ENCODE measurements at regions not wholly inside any gene's neighbourhood (a gene's known extent, or its start where the extent isn't known, plus 50 kb on each side); places are given as distances from the start of the nearest gene placed in this dataset.

DNA sequence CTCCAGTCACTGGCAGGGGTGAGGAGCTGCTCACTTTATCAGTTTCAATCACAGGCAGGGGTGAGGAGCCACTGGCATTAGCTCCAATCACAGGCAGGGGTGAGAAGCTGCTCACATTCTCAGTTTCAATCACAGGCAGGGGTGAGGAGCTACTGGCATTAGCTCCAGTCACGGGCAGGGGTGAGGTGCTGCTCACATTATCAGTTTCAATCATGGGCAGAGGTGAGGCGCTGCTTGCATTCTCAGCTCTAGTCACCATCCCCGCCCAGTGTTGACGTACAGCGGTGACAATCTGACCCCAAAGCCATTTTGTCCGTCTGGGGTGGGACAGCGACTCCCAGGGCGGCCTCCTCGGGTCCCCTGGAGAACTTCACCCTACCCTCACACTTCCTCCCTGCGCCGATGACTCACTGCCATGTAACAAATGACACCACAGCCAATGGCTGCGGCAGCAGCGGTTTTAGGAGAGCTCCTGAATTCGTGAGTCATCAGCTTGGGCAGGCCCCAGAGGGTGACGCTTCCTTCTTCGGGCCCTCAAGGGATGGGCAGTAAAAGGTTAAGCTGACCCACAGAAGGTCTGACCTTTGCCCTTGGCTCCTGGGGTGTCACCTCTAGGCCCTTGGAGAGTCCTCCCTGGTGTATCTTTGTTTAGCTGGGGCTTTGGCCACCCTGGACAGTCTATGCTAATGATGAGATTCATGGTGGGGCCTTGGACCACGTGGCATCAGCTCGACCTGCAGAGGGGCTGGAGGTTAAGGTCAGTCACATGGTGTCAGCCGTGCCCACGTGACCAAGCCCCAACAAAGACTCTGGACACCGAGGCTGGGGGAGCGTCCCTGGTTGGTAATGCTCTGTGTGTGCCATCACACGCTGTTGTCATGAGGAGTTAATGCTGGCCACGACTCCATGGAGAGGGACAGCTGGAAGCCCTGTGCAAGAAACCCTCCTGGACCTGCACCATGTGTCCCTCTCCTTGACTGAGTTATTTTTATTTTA, 171.7 kb downstream of the C16orf95 start:
- H3K9ac ChIP-seq (ENCODE audit: insufficient read depth, low read length) = no peak overlapping the region
- no peaks in the 10 kb centered on the region for H3K36me3 ChIP-seq (ENCODE audit: control insufficient read depth, insufficient read depth, low read length)
- no peaks in the 10 kb centered on the region for H3K27me3 ChIP-seq (ENCODE audit: control insufficient read depth, insufficient read depth, low read length)
- no peak overlapping the region for H2AFZ ChIP-seq (ENCODE audit: low read length)
- H4K20me1 ChIP-seq (ENCODE audit: control insufficient read depth, extremely low read depth, insufficient read depth, low read length) = no peaks in the 10 kb centered on the region
- H3K4me3 ChIP-seq (replicated peaks in 1 of 4; ENCODE audit: control extremely low read depth in 1 of 4, insufficient read depth in 1 of 4, low read depth in 3 of 4, low read length in 4 of 4) = no peak overlapping the region
- H3K79me2 ChIP-seq (ENCODE audit: control insufficient read depth, insufficient read depth, low read length) = no peaks in the 10 kb centered on the region
- TF ChIP-seq EZH2 (IDR thresholded peaks at IDR 0.05; ENCODE audit: low read length, missing control alignments) = no peak
- TF ChIP-seq, protein P1, sequence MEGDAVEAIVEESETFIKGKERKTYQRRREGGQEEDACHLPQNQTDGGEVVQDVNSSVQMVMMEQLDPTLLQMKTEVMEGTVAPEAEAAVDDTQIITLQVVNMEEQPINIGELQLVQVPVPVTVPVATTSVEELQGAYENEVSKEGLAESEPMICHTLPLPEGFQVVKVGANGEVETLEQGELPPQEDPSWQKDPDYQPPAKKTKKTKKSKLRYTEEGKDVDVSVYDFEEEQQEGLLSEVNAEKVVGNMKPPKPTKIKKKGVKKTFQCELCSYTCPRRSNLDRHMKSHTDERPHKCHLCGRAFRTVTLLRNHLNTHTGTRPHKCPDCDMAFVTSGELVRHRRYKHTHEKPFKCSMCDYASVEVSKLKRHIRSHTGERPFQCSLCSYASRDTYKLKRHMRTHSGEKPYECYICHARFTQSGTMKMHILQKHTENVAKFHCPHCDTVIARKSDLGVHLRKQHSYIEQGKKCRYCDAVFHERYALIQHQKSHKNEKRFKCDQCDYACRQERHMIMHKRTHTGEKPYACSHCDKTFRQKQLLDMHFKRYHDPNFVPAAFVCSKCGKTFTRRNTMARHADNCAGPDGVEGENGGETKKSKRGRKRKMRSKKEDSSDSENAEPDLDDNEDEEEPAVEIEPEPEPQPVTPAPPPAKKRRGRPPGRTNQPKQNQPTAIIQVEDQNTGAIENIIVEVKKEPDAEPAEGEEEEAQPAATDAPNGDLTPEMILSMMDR (conservative IDR thresholded peaks at IDR 0.05 in 1 of 2, IDR thresholded peaks at IDR 0.05 in 1 of 2; ENCODE audit: low read depth in 1 of 2, low read length in 2 of 2) = no peak
- H3K27ac ChIP-seq (ENCODE audit: insufficient read depth, low read length) = no peak overlapping the region
- no peaks in the 10 kb centered on the region for H3K4me1 ChIP-seq (ENCODE audit: control insufficient read depth, extremely low read depth, insufficient read depth, low read length)
- H3K4me2 ChIP-seq (ENCODE audit: extremely low read depth, insufficient read depth, low read length) = no peak overlapping the region
- DNase-seq (ENCODE audit: low read depth in 2 of 2) = peak; percentile 67 to 96
- no peaks in the 10 kb centered on the region for H3K9me3 ChIP-seq (ENCODE audit: control insufficient read depth, insufficient read depth, low read depth, low read length)

DNA sequence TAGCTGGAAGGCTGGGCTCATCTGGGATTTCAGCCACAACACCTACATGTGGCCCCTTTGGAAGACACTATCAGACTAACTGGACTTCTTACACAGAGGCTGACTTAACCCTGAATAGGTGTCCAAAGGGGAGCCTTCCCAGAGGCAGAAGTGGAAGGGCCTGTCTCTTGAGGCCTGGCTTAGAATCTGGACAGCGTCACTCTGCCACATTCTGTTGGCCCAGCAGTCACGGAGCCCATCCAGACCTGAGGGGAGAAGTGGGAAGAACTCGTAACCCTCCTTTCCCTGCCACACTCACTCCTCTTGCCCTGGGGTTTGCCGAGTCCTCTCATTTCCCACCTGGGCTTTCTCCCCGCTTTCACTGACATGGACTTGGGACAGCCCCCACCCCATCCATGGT, 170.5 kb downstream of the C16orf95 start:
- H3K27me3 ChIP-seq (ENCODE audit: control insufficient read depth, insufficient read depth, low read length) = no peaks in the 10 kb centered on the region
- H3K4me2 ChIP-seq (ENCODE audit: extremely low read depth, insufficient read depth, low read length) = no peak overlapping the region
- H3K9ac ChIP-seq (ENCODE audit: insufficient read depth, low read length) = no peak overlapping the region
- no peaks in the 10 kb centered on the region for H3K4me1 ChIP-seq (ENCODE audit: control insufficient read depth, extremely low read depth, insufficient read depth, low read length)
- no peak overlapping the region for H3K4me3 ChIP-seq (replicated peaks in 1 of 4; ENCODE audit: control extremely low read depth in 1 of 4, insufficient read depth in 1 of 4, low read depth in 3 of 4, low read length in 4 of 4)
- no peak overlapping the region for H3K27ac ChIP-seq (ENCODE audit: insufficient read depth, low read length)
- no peaks in the 10 kb centered on the region for H3K36me3 ChIP-seq (ENCODE audit: control insufficient read depth, insufficient read depth, low read length)
- H3K9me3 ChIP-seq (ENCODE audit: control insufficient read depth, insufficient read depth, low read depth, low read length) = no peaks in the 10 kb centered on the region
- TF ChIP-seq, protein P1 (conservative IDR thresholded peaks at IDR 0.05 in 1 of 2, IDR thresholded peaks at IDR 0.05 in 1 of 2; ENCODE audit: low read depth in 1 of 2, low read length in 2 of 2) = no peak
- TF ChIP-seq EZH2 (IDR thresholded peaks at IDR 0.05; ENCODE audit: low read length, missing control alignments) = no peak
- no peak for DNase-seq (ENCODE audit: low read depth in 2 of 2)
- H4K20me1 ChIP-seq (ENCODE audit: control insufficient read depth, extremely low read depth, insufficient read depth, low read length) = no peaks in the 10 kb centered on the region
- no peak overlapping the region for H2AFZ ChIP-seq (ENCODE audit: low read length)
- no peaks in the 10 kb centered on the region for H3K79me2 ChIP-seq (ENCODE audit: control insufficient read depth, insufficient read depth, low read length)

DNA sequence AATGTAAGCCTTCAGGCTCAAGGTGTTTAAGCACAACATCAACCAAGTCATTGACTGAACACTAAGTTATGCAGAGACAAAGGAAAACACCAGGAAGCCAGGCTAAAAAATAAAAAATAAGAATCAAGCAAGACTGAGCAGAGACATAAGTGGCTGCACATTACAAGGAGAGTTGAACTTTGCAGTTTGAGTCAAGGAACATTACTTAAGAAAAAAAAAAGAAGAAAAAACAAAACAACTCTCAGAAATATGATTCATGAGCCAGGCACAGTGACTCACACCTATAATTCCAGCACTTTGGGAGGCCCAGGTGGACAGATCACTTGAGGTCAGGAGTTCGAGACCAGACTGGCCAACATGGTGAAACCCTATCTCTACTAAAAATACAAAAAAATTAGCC, 168.1 kb downstream of the C16orf95 start:
- no peak overlapping the region for H3K9ac ChIP-seq (ENCODE audit: insufficient read depth, low read length)
- no peak for TF ChIP-seq EZH2 (IDR thresholded peaks at IDR 0.05; ENCODE audit: low read length, missing control alignments)
- TF ChIP-seq, protein P1 (conservative IDR thresholded peaks at IDR 0.05 in 1 of 2, IDR thresholded peaks at IDR 0.05 in 1 of 2; ENCODE audit: low read depth in 1 of 2, low read length in 2 of 2) = no peak
- no peak overlapping the region for H3K4me3 ChIP-seq (replicated peaks in 1 of 4; ENCODE audit: control extremely low read depth in 1 of 4, insufficient read depth in 1 of 4, low read depth in 3 of 4, low read length in 4 of 4)
- H3K27me3 ChIP-seq (ENCODE audit: control insufficient read depth, insufficient read depth, low read length) = no peaks in the 10 kb centered on the region
- no peak overlapping the region for H2AFZ ChIP-seq (ENCODE audit: low read length)
- H3K4me1 ChIP-seq (ENCODE audit: control insufficient read depth, extremely low read depth, insufficient read depth, low read length) = no peaks in the 10 kb centered on the region
- no peak overlapping the region for H3K4me2 ChIP-seq (ENCODE audit: extremely low read depth, insufficient read depth, low read length)
- H3K79me2 ChIP-seq (ENCODE audit: control insufficient read depth, insufficient read depth, low read length) = no peaks in the 10 kb centered on the region
- H3K9me3 ChIP-seq (ENCODE audit: control insufficient read depth, insufficient read depth, low read depth, low read length) = no peaks in the 10 kb centered on the region
- no peaks in the 10 kb centered on the region for H3K36me3 ChIP-seq (ENCODE audit: control insufficient read depth, insufficient read depth, low read length)
- H3K27ac ChIP-seq (ENCODE audit: insufficient read depth, low read length) = no peak overlapping the region
- no peaks in the 10 kb centered on the region for H4K20me1 ChIP-seq (ENCODE audit: control insufficient read depth, extremely low read depth, insufficient read depth, low read length)
- DNase-seq (ENCODE audit: low read depth in 2 of 2) = peak in 1 of 2 donors; percentile 68
